GM19397 (cell line): ENCODE measurements at regions not wholly inside any gene's neighbourhood (a gene's known extent, or its start where the extent isn't known, plus 50 kb on each side); places are given as distances from the start of the nearest gene placed in this dataset.

Experiments
- ATAC-seq: cut with Tn5 transposase; IDR thresholded peaks from one replicate; pipeline ENCODE4 v1.9.1; 2021; ENCODE audit warnings: mild to moderate bottlenecking, moderate library complexity; ENCODE audit not compliant: unreplicated experiment

- no peak for ATAC-seq
Measured at GRCh38 chr4:12881945-12882584, 602.1 kb downstream of the RAB28 start.

GRCh38 chr4:12880844-12881243 is 603.3 kb downstream of the RAB28 start:
- ATAC-seq = no peak

- no peak for ATAC-seq
Measured at GRCh38 chr4:12879496-12879895, 604.6 kb downstream of the RAB28 start.

- no peak for ATAC-seq
Measured at GRCh38 chr4:12875640-12876243, 608.4 kb downstream of the RAB28 start.

GRCh38 chr4:12873351-12873750 is 610.8 kb downstream of the RAB28 start:
- ATAC-seq = no peak

GRCh38 chr4:12861422-12861821 is 622.7 kb downstream of the RAB28 start:
- no peak for ATAC-seq

- ATAC-seq = no peak
Measured at GRCh38 chr4:12852338-12853307, 631.5 kb downstream of the RAB28 start.

GRCh38 chr4:12846368-12846767 is 637.8 kb downstream of the RAB28 start:
- ATAC-seq = no peak

GRCh38 chr4:12844141-12844540 is 640.0 kb downstream of the RAB28 start:
- ATAC-seq = no peak

- ATAC-seq = no peak
Measured at GRCh38 chr4:12827966-12828365, 656.2 kb downstream of the RAB28 start.

- ATAC-seq = no peak
Measured at GRCh38 chr4:12791536-12791935, 692.6 kb downstream of the RAB28 start.

- ATAC-seq = no peak
Measured at GRCh38 chr4:12787261-12787660, 696.9 kb downstream of the RAB28 start.

GRCh38 chr4:12778706-12779105 is 705.4 kb downstream of the RAB28 start:
- ATAC-seq = no peak

GRCh38 chr4:12778191-12778590 is 705.9 kb downstream of the RAB28 start:
- ATAC-seq = no peak

- ATAC-seq = no peak
Measured at GRCh38 chr4:12770351-12770750, 713.8 kb downstream of the RAB28 start.

GRCh38 chr4:12761694-12762093 is 722.4 kb downstream of the RAB28 start:
- no peak for ATAC-seq

GRCh38 chr4:12747154-12747553 is 737.0 kb downstream of the RAB28 start:
- ATAC-seq = no peak

- ATAC-seq = no peak
Measured at GRCh38 chr4:12746221-12746620, 737.9 kb downstream of the RAB28 start.

- no peak for ATAC-seq
Measured at GRCh38 chr4:12734586-12734985, 749.6 kb downstream of the RAB28 start.

GRCh38 chr4:12729384-12729783 is 754.8 kb downstream of the RAB28 start:
- ATAC-seq = no peak

- ATAC-seq = no peak
Measured at GRCh38 chr4:12724510-12724909, 759.6 kb downstream of the RAB28 start.
